OCI-LY1 (cell line): ENCODE measurements at regions not wholly inside any gene's neighbourhood (a gene's known extent, or its start where the extent isn't known, plus 50 kb on each side); places are given as distances from the start of the nearest gene placed in this dataset.

Experiments used
- CTCF ChIP-seq: fragments of 200-600 bp; sonication (generic), shearing (Covaris generic); IDR thresholded peaks from 2 replicates; pipeline ENCODE4 v1.5.1; 2017; ENCODE audit warnings: mild to moderate bottlenecking, antibody characterized with exemption, low read length, moderate library complexity, mixed read lengths
- EZH2 ChIP-seq: fragments of 200-600 bp; sonication (generic), shearing (Covaris generic); IDR thresholded peaks from 2 replicates; pipeline ENCODE4 v1.8.0; 2017; ENCODE audit warnings: borderline replicate concordance, mixed run types, mild to moderate bottlenecking, antibody characterized with exemption, low read length, moderate library complexity, mixed read lengths

- TF ChIP-seq EZH2 (no peak), CTCF (no peak)
Measured at GRCh38 chr15:55008421-55008820, 188.3 kb downstream of the RSL24D1 start.
